ENCODE measurements at regions not wholly inside any gene's neighbourhood (a gene's known extent, or its start where the extent isn't known, plus 50 kb on each side); places are given as distances from the start of the nearest gene placed in this dataset.

- TF ChIP-seq CTCF (IDR thresholded peaks at IDR 0.05; ENCODE audit: low read depth, low read length, missing input control): no peak
- no peak for TF ChIP-seq YY1 (IDR thresholded peaks at IDR 0.05)
- TF ChIP-seq EGR1 (IDR thresholded peaks at IDR 0.05; ENCODE audit: low read depth in 2 of 2): no peak
- no peak for TF ChIP-seq RXRA (IDR thresholded peaks at IDR 0.05)
- no peak for TF ChIP-seq REST (IDR thresholded peaks at IDR 0.05)
- no peak for TF ChIP-seq HNF4A (conservative IDR thresholded peaks at IDR 0.05)
- no peak for TF ChIP-seq FOXA2 (IDR thresholded peaks at IDR 0.05)
- TF ChIP-seq SP1 (IDR thresholded peaks at IDR 0.05): no peak
- TF ChIP-seq ATF3 (IDR thresholded peaks at IDR 0.05): no peak
- TF ChIP-seq TAF1 (conservative IDR thresholded peaks at IDR 0.05): no peak
- no peak for TF ChIP-seq JUND (IDR thresholded peaks at IDR 0.05)
- TF ChIP-seq GABPA (IDR thresholded peaks at IDR 0.05 in 1 of 2, conservative IDR thresholded peaks at IDR 0.05 in 1 of 2): no peak
- TF ChIP-seq ZBTB33 (IDR thresholded peaks at IDR 0.05): no peak
Measured at GRCh38 chr7:67478066-67478465, 481.4 kb downstream of the TYW1 start.
